KMS-11 (cell line): ENCODE measurements at regions not wholly inside any gene's neighbourhood (a gene's known extent, or its start where the extent isn't known, plus 50 kb on each side); places are given as distances from the start of the nearest gene placed in this dataset.

Source experiments
- H2AFZ ChIP-seq: fragments of 200-600 bp; sonication (generic); 2 replicates; pipeline ENCODE4 v1.6.1; 2016; ENCODE audit warnings: antibody characterized with exemption, mixed run types, low read depth
- H3K27ac ChIP-seq: fragments of 200-600 bp; sonication (generic); 2 replicates; pipeline ENCODE4 v1.6.1; 2016; ENCODE audit warnings: mild to moderate bottlenecking, mixed run types
- H3K27me3 ChIP-seq: fragments of 200-600 bp; sonication (generic); 2 replicates; pipeline ENCODE4 v1.6.1; 2017; ENCODE audit warnings: mild to moderate bottlenecking, low read depth, mixed run types, moderate library complexity; ENCODE audit not compliant: insufficient read depth
- H3K36me3 ChIP-seq: fragments of 200-600 bp; sonication (generic); 2 replicates; pipeline ENCODE4 v1.6.1; 2017; ENCODE audit warnings: mild to moderate bottlenecking, mixed run types; ENCODE audit not compliant: insufficient read depth
- H3K4me1 ChIP-seq: fragments of 200-600 bp; sonication (generic); 2 replicates; pipeline ENCODE4 v1.6.1; 2016; ENCODE audit warnings: mild to moderate bottlenecking, low read depth, mixed run types; ENCODE audit not compliant: poor library complexity, severe bottlenecking
- H3K4me2 ChIP-seq: fragments of 200-600 bp; sonication (generic); 2 replicates; pipeline ENCODE4 v1.7.0; 2016; ENCODE audit warnings: mild to moderate bottlenecking, mixed run types
- H3K4me3 ChIP-seq: fragments of 200-600 bp; sonication (generic); IDR thresholded peaks from 2 replicates; pipeline ENCODE4 v1.6.1; 2017; ENCODE audit warnings: low read depth, low read length, mixed read lengths; ENCODE audit not compliant: insufficient read depth
- H3K79me2 ChIP-seq: fragments of 200-600 bp; sonication (generic); 2 replicates; pipeline ENCODE4 v1.6.1; 2016; ENCODE audit warnings: low read depth, mixed run types; ENCODE audit not compliant: insufficient read depth
- H3K9ac ChIP-seq: fragments of 200-600 bp; sonication (generic); 2 replicates; pipeline ENCODE4 v1.6.1; 2016; ENCODE audit warnings: mild to moderate bottlenecking, mixed run types
- H4K20me1 ChIP-seq: fragments of 200-600 bp; sonication (generic); 2 replicates; pipeline ENCODE4 v1.6.1; 2016; ENCODE audit warnings: mild to moderate bottlenecking, mixed run types; ENCODE audit not compliant: insufficient read depth
- TF ChIP-seq, protein P1 (sequence below): fragments of 200-600 bp; sonication (generic); conservative IDR thresholded peaks from 2 replicates; pipeline ENCODE4 v1.6.1; 2017; ENCODE audit warnings: low read depth, mild to moderate bottlenecking, antibody characterized with exemption, low read length, moderate library complexity, mixed read lengths

DNA sequence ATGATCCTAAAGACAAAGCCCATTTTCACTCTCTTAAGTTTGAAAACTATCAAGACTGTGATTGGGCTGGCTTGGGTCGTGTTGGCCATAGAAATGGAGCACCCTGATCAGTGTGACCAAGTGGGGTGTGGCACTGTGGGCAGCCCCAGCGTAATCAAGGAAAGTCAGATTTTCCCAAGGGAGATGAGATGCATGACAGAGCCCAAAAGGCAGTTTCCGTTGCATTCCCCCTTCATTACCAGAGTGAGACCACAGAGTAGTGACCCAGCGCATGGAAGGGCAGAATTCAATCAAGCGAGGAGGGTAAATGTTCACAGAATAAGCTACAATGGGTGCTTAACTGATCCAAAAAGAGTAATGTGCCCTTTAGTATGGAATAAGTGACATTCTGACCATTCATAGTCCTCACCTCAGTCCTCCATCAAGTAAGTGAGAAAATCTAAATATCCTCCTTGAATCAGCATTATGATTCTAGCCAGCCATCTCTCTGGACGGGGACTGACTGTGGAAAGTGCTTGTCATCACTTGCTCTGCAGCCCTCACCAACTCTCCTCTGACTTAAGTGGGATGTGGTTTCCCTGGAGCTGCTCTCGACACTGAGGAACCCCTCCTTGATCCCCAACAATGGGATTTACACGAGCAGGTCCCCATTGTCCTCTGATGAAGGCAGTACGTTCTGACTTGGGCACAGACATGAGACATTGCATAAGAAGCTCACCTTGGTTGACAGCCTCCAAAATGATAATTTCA, 430.5 kb downstream of the OCA2 start:
- no peaks in the 10 kb centered on the region for H3K27me3 ChIP-seq
- no peaks in the 10 kb centered on the region for H3K36me3 ChIP-seq
- no peak overlapping the region for H3K9ac ChIP-seq
- TF ChIP-seq, protein P1, sequence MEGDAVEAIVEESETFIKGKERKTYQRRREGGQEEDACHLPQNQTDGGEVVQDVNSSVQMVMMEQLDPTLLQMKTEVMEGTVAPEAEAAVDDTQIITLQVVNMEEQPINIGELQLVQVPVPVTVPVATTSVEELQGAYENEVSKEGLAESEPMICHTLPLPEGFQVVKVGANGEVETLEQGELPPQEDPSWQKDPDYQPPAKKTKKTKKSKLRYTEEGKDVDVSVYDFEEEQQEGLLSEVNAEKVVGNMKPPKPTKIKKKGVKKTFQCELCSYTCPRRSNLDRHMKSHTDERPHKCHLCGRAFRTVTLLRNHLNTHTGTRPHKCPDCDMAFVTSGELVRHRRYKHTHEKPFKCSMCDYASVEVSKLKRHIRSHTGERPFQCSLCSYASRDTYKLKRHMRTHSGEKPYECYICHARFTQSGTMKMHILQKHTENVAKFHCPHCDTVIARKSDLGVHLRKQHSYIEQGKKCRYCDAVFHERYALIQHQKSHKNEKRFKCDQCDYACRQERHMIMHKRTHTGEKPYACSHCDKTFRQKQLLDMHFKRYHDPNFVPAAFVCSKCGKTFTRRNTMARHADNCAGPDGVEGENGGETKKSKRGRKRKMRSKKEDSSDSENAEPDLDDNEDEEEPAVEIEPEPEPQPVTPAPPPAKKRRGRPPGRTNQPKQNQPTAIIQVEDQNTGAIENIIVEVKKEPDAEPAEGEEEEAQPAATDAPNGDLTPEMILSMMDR: no peak
- H4K20me1 ChIP-seq: no peaks in the 10 kb centered on the region
- H3K4me2 ChIP-seq: no peak overlapping the region
- H3K4me1 ChIP-seq: no peaks in the 10 kb centered on the region
- no peak overlapping the region for H3K4me3 ChIP-seq
- no peak overlapping the region for H3K27ac ChIP-seq
- no peak overlapping the region for H2AFZ ChIP-seq
- no peaks in the 10 kb centered on the region for H3K79me2 ChIP-seq

DNA sequence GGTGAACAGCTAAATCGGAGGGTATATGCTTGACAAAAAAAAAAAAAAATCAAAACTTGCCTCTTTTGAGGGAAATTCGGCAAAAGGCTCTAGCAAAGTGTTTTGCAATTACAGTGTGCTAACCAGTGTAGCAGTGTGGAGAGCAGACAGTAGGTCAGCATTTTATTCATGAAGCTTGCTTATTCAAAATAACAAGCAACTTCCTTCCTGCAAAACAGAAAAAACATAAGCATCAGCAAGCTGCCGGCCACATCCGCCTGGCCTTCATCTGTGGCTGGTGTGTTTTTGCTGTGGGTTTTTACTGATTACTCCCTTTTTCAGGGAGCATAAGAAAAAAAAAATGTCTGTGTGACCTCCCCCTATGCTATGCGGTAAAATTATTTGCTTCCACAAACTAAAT, 434.1 kb downstream of the OCA2 start:
- no peaks in the 10 kb centered on the region for H3K27me3 ChIP-seq
- TF ChIP-seq, protein P1: no peak
- H3K4me2 ChIP-seq: no peak overlapping the region
- no peak overlapping the region for H3K4me3 ChIP-seq
- H3K79me2 ChIP-seq: no peaks in the 10 kb centered on the region
- no peaks in the 10 kb centered on the region for H3K36me3 ChIP-seq
- H3K9ac ChIP-seq: no peak overlapping the region
- H4K20me1 ChIP-seq: no peaks in the 10 kb centered on the region
- no peak overlapping the region for H3K27ac ChIP-seq
- no peak overlapping the region for H2AFZ ChIP-seq
- no peaks in the 10 kb centered on the region for H3K4me1 ChIP-seq

DNA sequence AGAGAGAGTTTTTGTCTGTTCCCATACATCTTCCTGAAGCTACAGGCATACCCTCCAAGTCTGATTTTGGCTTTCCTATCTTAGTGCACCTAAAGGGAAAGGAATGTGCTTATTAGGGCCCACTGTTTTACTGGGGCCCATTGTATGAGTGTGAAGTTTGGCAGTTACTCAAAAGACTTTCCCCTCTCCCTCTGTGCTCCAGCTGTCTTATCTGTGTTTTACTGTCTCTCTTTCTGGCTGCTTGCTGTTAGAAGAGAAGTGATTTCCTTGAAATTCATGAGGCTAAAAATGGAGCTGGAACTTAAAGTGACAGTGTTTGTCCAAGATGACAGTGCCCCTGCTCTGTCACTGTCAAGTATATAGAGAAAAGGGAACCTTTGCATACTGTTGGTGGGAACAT, 436.2 kb downstream of the OCA2 start:
- no peak overlapping the region for H3K4me2 ChIP-seq
- no peaks in the 10 kb centered on the region for H3K4me1 ChIP-seq
- H2AFZ ChIP-seq: no peak overlapping the region
- no peak overlapping the region for H3K27ac ChIP-seq
- no peaks in the 10 kb centered on the region for H3K36me3 ChIP-seq
- H3K9ac ChIP-seq: no peak overlapping the region
- no peaks in the 10 kb centered on the region for H3K27me3 ChIP-seq
- TF ChIP-seq, protein P1: no peak
- H4K20me1 ChIP-seq: no peaks in the 10 kb centered on the region
- H3K79me2 ChIP-seq: no peaks in the 10 kb centered on the region
- no peak overlapping the region for H3K4me3 ChIP-seq

DNA sequence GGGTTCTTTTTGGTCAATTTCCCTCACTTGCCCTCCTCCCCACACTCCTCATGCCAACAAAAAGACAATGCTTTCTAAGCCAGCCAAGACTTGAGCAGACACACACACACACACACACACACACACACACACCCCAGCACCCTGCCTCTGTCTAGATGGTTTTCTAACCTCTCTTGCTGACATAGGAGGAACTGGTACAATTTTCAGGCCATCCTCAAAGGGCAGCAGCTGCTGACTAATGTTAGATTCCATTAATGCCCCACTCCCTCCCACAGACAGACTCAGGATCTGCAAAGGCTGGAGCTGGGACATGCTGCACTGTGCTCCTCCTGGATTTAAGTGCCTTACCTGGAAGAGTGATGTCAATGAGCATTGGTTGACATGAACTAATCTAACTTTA, 438.4 kb downstream of the OCA2 start:
- no peaks in the 10 kb centered on the region for H4K20me1 ChIP-seq
- no peak overlapping the region for H3K9ac ChIP-seq
- no peaks in the 10 kb centered on the region for H3K4me1 ChIP-seq
- no peaks in the 10 kb centered on the region for H3K79me2 ChIP-seq
- H3K27me3 ChIP-seq: no peaks in the 10 kb centered on the region
- H3K27ac ChIP-seq: no peak overlapping the region
- TF ChIP-seq, protein P1: no peak
- H3K4me3 ChIP-seq: no peak overlapping the region
- H3K36me3 ChIP-seq: no peaks in the 10 kb centered on the region
- no peak overlapping the region for H3K4me2 ChIP-seq
- no peak overlapping the region for H2AFZ ChIP-seq
